ENCODE measurements at regions not wholly inside any gene's neighbourhood (a gene's known extent, or its start where the extent isn't known, plus 50 kb on each side); places are given as distances from the start of the nearest gene placed in this dataset.

DNA sequence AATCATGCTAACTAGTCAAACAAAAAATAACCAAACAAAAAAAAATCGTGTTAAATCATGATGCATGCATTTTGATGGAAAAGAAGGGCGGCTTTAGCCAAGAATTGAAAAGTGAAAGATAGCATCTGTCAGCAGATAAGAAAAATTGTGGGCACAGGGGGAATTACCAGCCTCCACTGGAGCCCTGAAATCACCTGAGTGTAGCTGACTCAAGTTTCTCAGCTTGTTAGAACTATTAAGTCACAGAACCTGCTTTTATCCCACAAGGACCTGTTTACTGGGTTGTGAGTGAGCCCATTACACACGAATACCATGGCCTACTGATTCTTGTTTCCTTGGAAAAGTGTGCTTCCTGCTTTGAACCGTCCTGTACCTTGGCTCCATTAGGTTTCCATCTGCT is 85.2 kb downstream of the COX18 start:
- TF ChIP-seq, protein P1, sequence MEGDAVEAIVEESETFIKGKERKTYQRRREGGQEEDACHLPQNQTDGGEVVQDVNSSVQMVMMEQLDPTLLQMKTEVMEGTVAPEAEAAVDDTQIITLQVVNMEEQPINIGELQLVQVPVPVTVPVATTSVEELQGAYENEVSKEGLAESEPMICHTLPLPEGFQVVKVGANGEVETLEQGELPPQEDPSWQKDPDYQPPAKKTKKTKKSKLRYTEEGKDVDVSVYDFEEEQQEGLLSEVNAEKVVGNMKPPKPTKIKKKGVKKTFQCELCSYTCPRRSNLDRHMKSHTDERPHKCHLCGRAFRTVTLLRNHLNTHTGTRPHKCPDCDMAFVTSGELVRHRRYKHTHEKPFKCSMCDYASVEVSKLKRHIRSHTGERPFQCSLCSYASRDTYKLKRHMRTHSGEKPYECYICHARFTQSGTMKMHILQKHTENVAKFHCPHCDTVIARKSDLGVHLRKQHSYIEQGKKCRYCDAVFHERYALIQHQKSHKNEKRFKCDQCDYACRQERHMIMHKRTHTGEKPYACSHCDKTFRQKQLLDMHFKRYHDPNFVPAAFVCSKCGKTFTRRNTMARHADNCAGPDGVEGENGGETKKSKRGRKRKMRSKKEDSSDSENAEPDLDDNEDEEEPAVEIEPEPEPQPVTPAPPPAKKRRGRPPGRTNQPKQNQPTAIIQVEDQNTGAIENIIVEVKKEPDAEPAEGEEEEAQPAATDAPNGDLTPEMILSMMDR (IDR thresholded peaks at IDR 0.05): no peak
- TF ChIP-seq POLR2A (IDR thresholded peaks at IDR 0.05; ENCODE audit: low read depth) (no peak), EP300 (IDR thresholded peaks at IDR 0.05) (no peak)

All from esophagus muscularis mucosa (tissue), 4 donors.